ENCODE measurements at regions not wholly inside any gene's neighbourhood (a gene's known extent, or its start where the extent isn't known, plus 50 kb on each side); places are given as distances from the start of the nearest gene placed in this dataset.

DNA sequence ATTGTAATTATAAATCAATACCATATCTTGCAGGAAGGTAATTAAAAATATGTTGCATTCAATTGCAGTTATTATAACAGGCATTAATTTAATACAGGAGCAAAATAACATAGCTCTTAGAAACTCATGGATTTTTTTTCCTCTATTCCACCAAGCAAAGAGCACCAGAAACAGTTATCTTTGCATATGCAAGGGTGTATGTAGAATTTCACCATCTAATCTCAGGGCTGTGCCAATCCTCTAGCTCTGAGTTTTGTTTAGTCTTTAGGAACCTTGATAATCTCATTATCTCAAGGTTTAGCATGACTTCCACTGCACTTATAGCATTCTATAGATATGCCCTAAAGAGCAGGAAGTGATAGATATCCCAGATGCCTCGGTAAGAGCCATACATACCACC is 197.5 kb downstream of the VEGFC start:
- H3K36me3 ChIP-seq (ENCODE audit: control insufficient read depth, insufficient read depth, low read length) = no peaks in the 10 kb centered on the region
- no peaks in the 10 kb centered on the region for H3K4me1 ChIP-seq (ENCODE audit: control insufficient read depth, insufficient read depth, low read length)
- no peaks in the 10 kb centered on the region for H3K9me3 ChIP-seq (ENCODE audit: control insufficient read depth, insufficient read depth, low read depth, low read length)
- in situ Hi-C loops (cut with HindIII; ENCODE audit: low pct_unique_long_range_greater_than_20kb, low sequenced_read_pairs) (no loop called here), intact Hi-C loops (cut with micrococcal nuclease; ENCODE audit: unreplicated experiment) (no loop called here)
- TF ChIP-seq, protein P1, sequence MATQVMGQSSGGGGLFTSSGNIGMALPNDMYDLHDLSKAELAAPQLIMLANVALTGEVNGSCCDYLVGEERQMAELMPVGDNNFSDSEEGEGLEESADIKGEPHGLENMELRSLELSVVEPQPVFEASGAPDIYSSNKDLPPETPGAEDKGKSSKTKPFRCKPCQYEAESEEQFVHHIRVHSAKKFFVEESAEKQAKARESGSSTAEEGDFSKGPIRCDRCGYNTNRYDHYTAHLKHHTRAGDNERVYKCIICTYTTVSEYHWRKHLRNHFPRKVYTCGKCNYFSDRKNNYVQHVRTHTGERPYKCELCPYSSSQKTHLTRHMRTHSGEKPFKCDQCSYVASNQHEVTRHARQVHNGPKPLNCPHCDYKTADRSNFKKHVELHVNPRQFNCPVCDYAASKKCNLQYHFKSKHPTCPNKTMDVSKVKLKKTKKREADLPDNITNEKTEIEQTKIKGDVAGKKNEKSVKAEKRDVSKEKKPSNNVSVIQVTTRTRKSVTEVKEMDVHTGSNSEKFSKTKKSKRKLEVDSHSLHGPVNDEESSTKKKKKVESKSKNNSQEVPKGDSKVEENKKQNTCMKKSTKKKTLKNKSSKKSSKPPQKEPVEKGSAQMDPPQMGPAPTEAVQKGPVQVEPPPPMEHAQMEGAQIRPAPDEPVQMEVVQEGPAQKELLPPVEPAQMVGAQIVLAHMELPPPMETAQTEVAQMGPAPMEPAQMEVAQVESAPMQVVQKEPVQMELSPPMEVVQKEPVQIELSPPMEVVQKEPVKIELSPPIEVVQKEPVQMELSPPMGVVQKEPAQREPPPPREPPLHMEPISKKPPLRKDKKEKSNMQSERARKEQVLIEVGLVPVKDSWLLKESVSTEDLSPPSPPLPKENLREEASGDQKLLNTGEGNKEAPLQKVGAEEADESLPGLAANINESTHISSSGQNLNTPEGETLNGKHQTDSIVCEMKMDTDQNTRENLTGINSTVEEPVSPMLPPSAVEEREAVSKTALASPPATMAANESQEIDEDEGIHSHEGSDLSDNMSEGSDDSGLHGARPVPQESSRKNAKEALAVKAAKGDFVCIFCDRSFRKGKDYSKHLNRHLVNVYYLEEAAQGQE (IDR thresholded peaks at IDR 0.05; ENCODE audit: insufficient read depth in 1 of 2, low read depth in 2 of 2, low read length in 1 of 2) = no peak
- TF ChIP-seq POLR2AphosphoS5 (IDR thresholded peaks at IDR 0.05; ENCODE audit: low read depth, low read length) = no peak
- TF ChIP-seq, protein P2, sequence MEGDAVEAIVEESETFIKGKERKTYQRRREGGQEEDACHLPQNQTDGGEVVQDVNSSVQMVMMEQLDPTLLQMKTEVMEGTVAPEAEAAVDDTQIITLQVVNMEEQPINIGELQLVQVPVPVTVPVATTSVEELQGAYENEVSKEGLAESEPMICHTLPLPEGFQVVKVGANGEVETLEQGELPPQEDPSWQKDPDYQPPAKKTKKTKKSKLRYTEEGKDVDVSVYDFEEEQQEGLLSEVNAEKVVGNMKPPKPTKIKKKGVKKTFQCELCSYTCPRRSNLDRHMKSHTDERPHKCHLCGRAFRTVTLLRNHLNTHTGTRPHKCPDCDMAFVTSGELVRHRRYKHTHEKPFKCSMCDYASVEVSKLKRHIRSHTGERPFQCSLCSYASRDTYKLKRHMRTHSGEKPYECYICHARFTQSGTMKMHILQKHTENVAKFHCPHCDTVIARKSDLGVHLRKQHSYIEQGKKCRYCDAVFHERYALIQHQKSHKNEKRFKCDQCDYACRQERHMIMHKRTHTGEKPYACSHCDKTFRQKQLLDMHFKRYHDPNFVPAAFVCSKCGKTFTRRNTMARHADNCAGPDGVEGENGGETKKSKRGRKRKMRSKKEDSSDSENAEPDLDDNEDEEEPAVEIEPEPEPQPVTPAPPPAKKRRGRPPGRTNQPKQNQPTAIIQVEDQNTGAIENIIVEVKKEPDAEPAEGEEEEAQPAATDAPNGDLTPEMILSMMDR (IDR thresholded peaks at IDR 0.05) = no peak
- TF ChIP-seq TCF7L2 (IDR thresholded peaks at IDR 0.05; ENCODE audit: low read depth, low read length) = no peak
- no peak for TF ChIP-seq SIN3A (IDR thresholded peaks at IDR 0.05; ENCODE audit: borderline replicate concordance, insufficient read depth, low read depth, low read length)
- no TSS peak for BruUV-seq (replicated peaks)
- ChIA-PET CTCF (no interaction called here), POLR2A (no interaction called here)
- no peak for DNase-seq (ENCODE audit: low read depth, low spot score)
- no peak overlapping the region for H3K27ac ChIP-seq (ENCODE audit: low read length)
- no peak for ATAC-seq
- H3K4me3 ChIP-seq (ENCODE audit: low read depth in 2 of 2, low read length in 2 of 2) = no peak overlapping the region
- no peaks in the 10 kb centered on the region for H3K27me3 ChIP-seq (ENCODE audit: control insufficient read depth, insufficient read depth, low read length)

DNA sequence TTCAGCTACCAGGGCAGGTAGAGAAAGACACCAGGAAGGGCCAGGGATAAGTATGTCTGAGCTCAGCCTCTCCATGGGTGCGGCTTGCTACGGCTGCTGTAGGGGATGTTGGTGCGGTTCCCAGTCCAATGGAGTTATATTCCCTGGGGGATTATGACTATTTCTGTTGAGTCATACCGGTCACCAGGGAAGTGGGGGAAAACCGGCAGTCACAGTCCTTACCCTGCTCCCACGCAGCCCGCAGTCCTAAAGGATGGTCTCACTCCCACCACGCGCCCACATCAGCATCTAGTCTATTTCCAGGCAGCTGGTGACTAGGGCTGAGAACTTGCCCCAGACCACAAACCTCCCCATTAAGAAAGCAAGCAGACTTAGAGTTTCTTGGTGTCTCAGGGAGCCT is 191.6 kb downstream of the VEGFC start:
- no peaks in the 10 kb centered on the region for H3K27me3 ChIP-seq (ENCODE audit: control insufficient read depth, insufficient read depth, low read length)

More for the DNA sequence above, 191.6 kb downstream of the VEGFC start:
- intact Hi-C loops (cut with micrococcal nuclease; ENCODE audit: unreplicated experiment) = no loop called here
- Histone ChIP-seq H3K36me3 (ENCODE audit: control insufficient read depth, insufficient read depth, low read length) (no peaks in the 10 kb centered on the region), H3K4me3 (ENCODE audit: low read depth in 2 of 2, low read length in 2 of 2) (no peak overlapping the region), H3K27ac (ENCODE audit: low read length) (no peak overlapping the region), H3K4me1 (ENCODE audit: control insufficient read depth, insufficient read depth, low read length) (no peaks in the 10 kb centered on the region), H3K9me3 (ENCODE audit: control insufficient read depth, insufficient read depth, low read depth, low read length) (no peaks in the 10 kb centered on the region)
- ChIA-PET CTCF (no interaction called here), POLR2A (no interaction called here)
- DNase-seq (ENCODE audit: low read depth, low spot score) = no peak
- in situ Hi-C loops (cut with HindIII; ENCODE audit: low pct_unique_long_range_greater_than_20kb, low sequenced_read_pairs) = no loop called here
- TF ChIP-seq SIN3A (IDR thresholded peaks at IDR 0.05; ENCODE audit: borderline replicate concordance, insufficient read depth, low read depth, low read length) (no peak), POLR2AphosphoS5 (IDR thresholded peaks at IDR 0.05; ENCODE audit: low read depth, low read length) (no peak), TCF7L2 (IDR thresholded peaks at IDR 0.05; ENCODE audit: low read depth, low read length) (no peak)
- TF ChIP-seq, protein P1 (IDR thresholded peaks at IDR 0.05; ENCODE audit: insufficient read depth in 1 of 2, low read depth in 2 of 2, low read length in 1 of 2) = no peak
- TF ChIP-seq, protein P2 (IDR thresholded peaks at IDR 0.05) = no peak
- no peak for ATAC-seq
- BruUV-seq (replicated peaks) = no TSS peak

All from Panc1 (cell line).